CD4-positive, alpha-beta T cell treated with Interleukin-12 subunit alpha and Interleukin-12 subunit beta, for 1 hour (primary cell): ENCODE measurements at regions not wholly inside any gene's neighbourhood (a gene's known extent, or its start where the extent isn't known, plus 50 kb on each side); places are given as distances from the start of the nearest gene placed in this dataset.

Experiments
- DNase-seq: peaks from one replicate; pipeline ENCODE4 v3.0.0-alpha.2; 2020

DNA sequence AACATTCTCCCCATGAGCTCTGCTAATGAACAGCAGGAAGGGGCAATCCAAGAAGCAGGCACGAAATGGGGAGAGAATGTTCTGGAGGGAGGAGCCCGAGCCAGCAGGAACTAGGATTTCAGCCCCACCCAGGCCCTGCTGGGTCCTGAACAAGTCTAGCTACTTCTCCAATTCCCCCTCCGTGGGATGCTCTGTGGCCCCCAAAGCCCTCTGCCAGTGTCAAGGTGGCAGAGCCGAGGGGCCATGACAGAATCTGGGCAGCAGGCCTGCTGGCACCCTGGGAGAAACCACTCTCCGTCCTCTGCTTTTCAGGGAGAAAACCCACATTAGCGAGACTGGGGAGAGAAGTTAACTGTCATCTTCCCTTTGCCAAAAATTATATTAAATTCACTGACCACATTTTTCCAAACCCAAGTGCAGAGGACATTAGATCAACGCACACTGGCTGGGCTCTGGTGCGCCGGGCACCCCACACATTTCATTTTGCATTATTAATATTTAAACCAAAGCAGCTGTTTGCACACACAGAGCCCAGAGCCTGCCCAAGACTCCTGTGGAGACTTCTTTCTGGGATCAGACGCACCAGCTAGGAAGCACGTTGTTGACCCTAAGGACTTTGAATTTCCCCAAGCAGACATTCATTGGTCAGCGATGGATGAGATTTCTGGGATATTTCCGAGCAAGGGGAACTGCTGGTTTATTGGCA is 80.2 kb upstream of the PKDCC start:
- no peak for DNase-seq

DNA sequence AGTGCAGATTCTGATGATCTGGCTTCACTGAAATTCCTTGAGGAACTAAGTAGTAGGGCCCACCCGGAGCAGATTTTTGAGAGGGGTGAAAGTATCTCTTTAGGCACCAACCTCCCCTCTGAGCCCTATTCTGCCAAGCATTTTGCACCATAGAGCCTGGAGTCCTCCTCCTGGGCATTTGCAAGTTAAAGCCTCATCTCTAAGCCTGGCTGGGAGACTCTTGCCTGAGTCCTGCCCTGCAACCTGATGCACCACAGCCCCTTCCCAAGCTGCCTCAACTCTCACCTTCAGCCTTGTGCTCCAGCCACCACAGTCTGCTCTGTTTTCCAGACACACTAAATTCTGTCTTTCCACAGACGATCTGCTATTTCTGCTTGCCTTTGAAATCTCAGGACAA is 79.6 kb upstream of the PKDCC start:
- DNase-seq: no peak

DNA sequence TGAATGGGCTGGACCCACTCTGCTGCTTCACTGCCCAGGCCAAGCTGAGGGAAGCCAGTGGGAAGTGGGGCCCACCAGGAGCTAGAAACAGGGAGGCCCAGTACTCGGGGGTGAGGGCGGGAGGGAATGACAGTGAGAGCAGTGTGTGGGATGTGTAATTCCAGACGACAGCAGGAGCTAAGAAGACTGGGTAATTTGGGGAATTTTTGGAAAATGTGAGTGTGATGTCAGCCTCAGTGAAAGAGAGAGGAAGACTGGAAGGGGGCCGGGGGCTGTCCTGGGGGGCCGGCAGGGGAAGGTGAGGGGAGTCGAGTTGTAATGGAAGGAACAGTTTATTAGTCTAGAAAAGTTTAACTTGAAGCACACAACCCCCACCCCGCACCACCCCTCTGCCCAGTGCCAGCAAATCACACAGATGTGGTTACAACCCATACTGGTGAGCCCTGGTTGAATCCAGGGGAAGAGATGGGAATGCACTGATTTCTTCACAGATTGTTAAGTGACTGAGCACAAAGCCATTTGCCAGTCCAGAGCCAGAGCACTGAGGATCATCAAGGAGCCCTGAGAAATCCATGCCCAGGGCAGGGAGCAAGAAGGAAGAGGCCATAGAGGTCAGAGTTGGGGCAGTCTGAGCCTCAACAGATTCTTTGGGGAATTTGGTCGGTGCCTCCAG is 76.7 kb upstream of the PKDCC start:
- no peak for DNase-seq

DNA sequence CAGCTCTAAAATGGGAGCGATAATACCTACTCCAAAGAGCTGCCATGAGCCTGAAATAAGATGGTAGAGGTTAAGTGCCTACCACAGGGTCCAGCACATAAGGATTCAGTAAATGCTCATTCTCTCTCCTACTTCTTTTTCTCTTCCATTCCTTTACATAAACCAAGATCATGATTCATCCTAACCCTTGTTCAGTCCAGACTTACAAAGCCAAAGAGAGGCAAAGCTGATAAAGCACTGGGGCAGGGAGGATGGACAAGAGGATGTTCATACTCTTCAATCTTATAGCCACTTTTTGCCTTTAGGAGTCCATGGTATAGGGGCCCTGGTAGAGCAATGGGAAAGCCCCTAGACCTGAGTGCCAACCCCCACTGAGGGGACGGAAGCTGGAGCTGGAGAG is 75.6 kb upstream of the PKDCC start:
- DNase-seq: no peak

DNA sequence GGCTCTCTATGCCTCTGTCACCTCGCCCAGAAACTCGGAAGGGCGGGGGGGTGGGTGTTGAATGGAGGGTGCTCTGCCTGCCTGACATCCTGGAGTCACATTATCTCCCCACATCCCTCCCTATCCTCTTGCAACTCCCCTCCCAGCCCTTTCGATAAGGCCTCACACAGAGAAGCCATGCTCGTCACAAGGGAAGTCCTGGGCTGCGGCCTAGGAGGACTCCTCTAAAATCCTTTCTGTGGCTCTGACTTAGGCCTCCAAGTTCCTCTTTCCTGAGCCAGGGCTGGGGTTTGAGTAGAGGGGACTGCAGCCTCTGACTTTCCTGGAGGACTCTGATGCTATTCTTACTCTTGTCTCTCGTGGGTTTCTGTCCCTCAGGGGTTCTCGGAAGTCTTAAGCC is 75.0 kb upstream of the PKDCC start:
- no peak for DNase-seq

DNA sequence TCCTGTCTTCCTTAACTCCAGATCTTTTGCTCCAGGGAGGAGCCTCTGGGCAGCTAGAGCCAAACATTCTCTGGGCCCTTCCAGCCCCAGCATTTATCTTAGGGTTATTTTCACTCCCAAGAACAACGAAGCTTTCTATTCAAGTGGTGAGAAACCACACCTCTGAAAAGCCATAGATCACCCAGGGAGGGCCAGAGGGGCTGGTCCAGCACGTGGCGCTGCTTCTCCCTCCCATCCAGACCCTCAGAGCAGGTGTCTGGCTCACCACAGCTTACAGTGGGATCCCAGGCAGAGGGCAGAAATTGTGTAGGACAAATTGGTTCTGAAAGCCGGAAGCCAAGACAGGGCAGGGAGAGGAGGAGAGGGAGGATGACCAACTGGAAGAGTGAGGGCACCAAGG is 74.0 kb upstream of the PKDCC start:
- DNase-seq: no peak

DNA sequence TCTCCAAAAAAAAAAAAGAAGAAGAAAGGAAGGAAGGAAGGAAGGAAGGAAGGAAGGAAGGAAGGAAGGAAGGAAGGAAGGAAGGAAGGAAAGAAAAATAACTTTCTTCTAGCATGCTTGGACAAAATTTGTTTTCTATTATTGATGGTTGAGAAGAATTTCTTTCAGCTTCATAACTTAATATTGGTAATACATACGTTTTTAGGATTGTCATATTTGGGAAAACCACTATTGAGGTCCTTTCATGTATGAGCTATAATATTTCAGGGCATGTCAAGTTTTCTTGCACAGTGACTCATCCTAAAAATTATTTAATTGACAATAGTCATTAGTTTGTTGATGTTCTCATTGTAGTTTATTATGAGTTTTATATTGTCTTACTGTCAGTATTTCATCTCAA is 66.4 kb upstream of the PKDCC start:
- DNase-seq: no peak

DNA sequence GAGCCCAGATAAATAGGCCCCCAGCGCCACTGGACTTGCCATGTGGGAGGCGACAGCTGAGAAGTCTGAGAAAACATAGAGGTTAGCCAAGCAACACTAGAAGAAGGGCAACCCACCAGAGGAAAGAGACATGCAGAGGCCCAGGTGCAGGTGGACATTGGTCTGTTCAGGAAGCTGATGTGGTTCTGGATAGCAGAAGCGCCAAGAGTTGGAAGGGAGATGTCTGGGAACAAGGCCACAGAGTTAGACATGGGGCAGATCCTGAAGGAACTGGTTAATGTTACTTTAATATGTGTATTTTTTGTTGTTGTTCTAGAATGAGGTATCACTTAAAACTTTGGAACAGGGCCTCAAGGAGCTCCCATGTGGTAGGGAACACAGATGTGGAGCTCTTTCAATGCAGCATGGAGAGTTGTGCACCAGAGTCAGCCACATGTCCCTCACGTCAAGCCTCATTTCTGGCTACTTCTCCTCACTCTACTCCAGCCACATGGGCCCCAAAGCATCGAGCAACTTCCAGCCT is 62.2 kb upstream of the PKDCC start:
- no peak for DNase-seq

DNA sequence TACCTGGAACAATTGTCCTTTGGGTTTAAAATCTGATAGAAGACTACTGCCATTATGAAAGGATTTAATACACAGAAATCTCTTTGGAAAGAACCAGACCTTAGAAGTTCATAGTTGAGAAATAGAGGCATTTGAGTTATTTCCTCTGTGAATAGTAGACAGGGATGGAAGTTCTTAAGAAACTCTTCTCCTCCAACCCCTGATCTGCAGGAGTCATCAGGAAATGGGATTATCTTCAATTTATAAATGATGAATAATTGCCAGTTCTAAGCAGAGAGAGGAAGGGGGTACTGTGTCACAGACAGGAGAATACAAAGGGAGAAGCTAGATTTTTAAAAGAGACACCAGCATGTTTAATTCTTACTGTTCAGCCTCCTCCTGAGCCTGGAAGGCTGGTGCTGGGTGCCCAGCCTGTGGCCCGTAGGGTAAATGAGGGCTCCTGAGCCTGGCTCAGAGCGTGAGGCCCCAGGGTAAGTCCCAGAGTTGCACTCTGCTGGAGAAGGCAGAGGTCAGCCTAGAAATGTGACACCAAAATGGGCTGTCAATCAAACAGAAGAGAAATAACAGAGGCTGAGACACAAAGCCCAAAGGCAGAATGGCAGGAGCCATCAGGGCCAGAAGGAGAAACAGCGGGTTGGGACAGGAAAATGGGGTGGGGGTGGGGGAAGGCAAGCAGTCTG is 58.2 kb upstream of the PKDCC start:
- no peak for DNase-seq

DNA sequence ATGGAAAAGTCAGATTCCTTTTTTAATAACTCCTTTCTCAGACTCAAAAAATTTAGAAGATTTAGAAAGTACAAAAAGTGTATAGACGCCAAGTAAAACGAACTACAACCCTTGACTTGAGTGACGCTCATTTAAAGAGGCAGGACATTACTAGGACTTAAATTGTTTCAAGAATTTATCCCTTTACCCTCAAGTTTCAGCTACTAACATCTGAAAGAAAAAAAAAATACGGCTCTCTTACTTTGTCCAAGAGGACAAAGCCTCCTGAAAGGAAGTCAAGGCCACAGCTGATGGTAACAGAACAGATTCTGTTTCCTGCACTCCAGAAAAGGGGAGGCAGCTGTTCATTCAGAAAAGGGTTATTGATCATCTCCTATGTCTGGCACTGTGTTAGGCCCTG is 57.6 kb upstream of the PKDCC start:
- no peak for DNase-seq

DNA sequence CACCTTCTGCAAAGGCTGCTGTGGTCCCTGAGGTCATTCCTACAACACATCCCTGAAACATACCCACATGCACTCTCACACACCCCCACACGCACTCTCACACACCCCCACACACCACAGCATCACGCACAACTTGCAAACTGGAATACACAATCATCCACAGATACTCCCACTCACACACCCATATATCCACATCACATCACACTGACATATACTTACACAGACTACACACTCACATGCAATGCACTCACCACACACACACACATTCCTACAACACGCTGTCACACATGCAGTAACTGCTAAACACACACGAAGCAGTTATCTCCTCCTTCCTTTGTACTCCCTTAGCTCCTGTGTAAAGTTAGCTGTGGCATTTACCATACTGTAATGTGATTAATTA is 57.1 kb upstream of the PKDCC start:
- DNase-seq: no peak

DNA sequence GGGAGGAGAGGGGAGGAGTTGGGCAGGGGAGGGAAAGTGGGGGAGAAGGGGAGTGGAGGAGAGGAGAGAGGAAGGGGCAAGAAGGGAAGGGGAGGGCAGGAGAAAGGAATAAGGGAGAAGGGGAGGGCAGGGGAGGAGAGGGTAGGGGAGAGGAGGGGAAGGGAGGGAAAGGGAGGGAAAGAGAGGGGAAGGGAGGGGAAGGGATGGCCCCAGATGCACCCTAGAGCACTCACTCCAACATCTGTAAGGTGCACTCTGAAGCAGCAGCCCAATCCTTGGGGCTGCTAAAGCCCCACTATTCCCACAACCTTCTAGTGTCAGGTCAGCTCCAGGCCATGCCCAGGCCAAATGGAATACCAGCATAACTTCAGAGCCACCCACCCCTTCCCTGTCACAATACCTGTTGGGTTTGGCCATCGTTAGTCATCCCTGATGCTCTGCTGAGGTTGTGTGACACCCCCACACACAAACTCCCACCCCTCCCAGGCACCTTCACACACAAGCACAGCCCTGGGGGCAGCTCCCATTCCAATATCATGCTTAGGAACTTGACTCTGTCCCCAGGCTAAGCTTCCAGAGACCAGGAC is 55.7 kb upstream of the PKDCC start:
- DNase-seq: no peak

DNA sequence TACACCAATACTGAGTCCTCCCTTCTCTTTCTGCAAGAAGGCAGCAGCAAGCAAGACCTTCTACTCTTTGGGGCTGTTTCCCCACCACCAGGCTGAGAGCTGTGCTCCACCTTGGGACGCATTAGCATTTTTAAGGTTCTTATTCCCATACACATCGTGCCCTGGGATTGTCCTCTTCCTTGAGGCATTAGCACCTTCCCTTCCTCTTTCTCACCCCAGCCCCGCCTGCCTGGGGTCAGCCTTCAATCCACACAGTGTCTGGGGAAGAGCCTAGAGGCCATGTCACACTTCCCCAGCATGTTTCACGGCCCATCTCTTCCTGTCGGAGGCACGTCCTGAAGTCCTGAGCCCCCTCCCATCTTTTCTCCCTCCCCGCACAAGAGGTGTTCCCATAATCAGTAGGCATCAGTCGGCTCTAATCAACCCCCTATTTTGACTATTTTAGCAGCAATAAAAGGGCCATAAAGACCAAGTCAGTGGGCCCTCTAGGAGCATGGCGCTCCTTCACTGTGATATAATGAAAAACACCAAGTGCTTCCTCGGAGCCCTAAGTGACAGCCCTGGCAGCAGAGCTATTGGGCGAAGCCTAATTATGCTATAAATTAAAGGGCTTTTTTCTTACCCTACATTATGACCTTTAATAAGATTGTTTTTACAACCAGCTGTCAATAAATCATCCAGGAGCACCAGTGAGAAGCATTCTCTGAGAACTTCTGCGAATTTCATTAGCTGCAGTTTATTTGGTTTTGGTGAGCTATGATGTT is 55.0 kb upstream of the PKDCC start:
- DNase-seq: no peak

DNA sequence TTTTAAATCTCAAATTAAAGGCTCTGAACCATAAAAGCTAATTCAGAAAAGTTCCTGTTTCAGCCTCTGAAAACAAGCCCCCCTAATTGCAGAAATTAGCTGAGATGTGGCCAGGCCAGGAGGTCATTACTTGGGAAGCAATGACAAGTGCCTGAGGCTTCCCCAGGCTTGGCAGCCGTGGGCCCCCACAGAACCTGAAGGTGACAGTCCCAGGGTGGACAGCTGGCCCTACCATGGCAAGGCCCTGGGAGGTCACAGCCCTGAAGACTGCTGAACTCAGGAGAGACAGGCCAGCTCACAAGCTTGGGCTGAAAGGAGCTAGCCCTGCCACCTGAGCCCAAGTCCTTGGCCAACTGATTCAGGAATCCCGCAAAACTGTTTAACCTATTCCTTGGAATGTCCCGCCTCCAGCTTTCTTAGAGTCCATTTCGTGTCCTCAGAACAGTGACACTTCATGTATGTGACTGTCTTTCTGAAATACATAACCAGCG is 54.3 kb upstream of the PKDCC start:
- DNase-seq: no peak

DNA sequence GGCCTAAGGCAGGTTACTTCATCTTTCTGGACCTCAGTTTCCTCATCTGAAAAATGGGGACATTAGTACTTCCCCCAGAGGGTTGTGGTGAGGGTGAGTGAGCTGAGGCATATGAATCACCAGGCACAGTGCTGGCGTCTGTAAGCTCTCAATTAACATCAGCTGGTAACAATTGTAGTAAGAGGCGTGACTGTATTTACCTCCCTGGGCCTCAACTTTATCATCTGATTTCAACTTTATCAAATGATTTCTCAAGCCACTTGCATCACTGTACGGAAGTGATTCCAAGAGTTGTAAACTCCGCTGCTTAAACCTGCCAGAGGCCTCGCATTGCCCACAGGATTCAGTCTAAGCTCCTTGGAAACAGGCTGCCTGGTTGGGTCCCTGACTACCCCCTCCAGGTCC is 53.6 kb upstream of the PKDCC start:
- no peak for DNase-seq

DNA sequence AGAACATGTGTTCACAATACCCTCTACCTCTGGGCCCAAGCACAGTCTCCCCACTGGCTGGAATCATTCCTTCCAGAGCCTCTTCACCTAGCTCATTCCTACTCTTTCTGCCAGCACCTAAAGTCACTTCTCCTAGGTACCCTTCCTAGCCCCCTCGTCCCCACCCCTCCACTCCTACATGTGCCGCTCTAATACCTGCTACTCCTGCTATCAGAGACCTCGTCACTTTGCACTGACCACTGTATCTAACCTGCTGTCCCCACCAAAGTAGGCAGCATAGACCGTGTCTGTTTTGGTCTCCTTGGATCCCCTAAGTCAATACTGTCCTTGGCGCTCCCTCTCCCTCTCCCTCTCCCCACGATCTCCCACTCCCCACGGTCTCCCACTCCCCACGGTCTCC is 53.2 kb upstream of the PKDCC start:
- no peak for DNase-seq

DNA sequence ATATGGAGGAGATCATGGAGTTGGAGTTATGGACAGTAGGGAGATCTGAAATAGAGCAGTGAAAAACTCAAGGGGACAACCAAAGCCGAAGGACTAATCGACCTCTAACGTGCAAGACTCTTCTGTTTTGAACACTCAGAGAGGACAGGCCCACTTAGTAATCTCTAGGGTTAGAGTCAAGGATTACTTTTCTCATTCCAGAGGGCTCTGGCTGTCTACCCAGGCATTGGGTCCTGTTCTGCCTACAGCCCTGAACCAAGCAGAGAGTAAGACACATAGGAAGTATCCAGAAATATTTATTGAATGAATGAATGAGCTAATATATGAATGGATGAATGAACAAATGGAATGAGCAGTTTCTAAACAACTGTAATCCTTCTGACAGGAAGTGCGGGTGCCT is 50.3 kb upstream of the PKDCC start:
- no peak for DNase-seq
